Liver (tissue), 8 donors: ENCODE measurements at regions not wholly inside any gene's neighbourhood (a gene's known extent, or its start where the extent isn't known, plus 50 kb on each side); places are given as distances from the start of the nearest gene placed in this dataset.

Experiments used
- DNase-seq: peaks from one replicate; pipeline ENCODE4 v3.0.0-alpha.2; 2017; ENCODE audit warnings: low spot score
- H3K27ac ChIP-seq, 2 donors: one replicate each; pipeline ENCODE4 v1.7.0; 2013; ENCODE audit warnings: inconsistent platforms in 2 of 2, low read length in 2 of 2, control low read depth in 1 of 2, low read depth in 1 of 2, mild to moderate bottlenecking in 1 of 2
- H3K27me3 ChIP-seq, 4 donors: one replicate each; pipeline versions ENCODE4 v1.6.1 to v1.7.0; 2013; ENCODE audit warnings: low read length in 3 of 4, inconsistent platforms in 1 of 4, mild to moderate bottlenecking in 1 of 4, moderate library complexity in 1 of 4; ENCODE audit not compliant: control insufficient read depth in 4 of 4, insufficient read depth in 4 of 4
- H3K36me3 ChIP-seq, 4 donors: one replicate each; pipeline versions ENCODE4 v1.6.1 to v1.7.0; 2013; ENCODE audit warnings: low read length in 3 of 4, mild to moderate bottlenecking in 3 of 4, low read depth in 1 of 4, moderate library complexity in 1 of 4; ENCODE audit not compliant: control insufficient read depth in 4 of 4, insufficient read depth in 3 of 4
- H3K4me1 ChIP-seq, 4 donors: one replicate each; pipeline versions ENCODE4 v1.6.1 to v1.7.0; 2013; ENCODE audit warnings: low read length in 3 of 4, mild to moderate bottlenecking in 3 of 4, moderate library complexity in 1 of 4; ENCODE audit not compliant: control insufficient read depth in 4 of 4, insufficient read depth in 4 of 4
- H3K4me3 ChIP-seq, 3 donors: one replicate each; pipeline versions ENCODE4 v1.6.1 to v1.7.0; 2013; ENCODE audit warnings: low read length in 3 of 3, control low read depth in 1 of 3, low read depth in 1 of 3, mild to moderate bottlenecking in 1 of 3
- H3K9ac ChIP-seq, 2 donors: one replicate each; pipeline ENCODE4 v1.7.0; 2013; ENCODE audit warnings: low read length in 2 of 2, mild to moderate bottlenecking in 2 of 2, moderate library complexity in 2 of 2, control low read depth in 1 of 2, low read depth in 1 of 2
- H3K9me3 ChIP-seq, 4 donors: one replicate each; pipeline versions ENCODE4 v1.6.1 to v1.7.0; 2013; ENCODE audit warnings: low read length in 3 of 4; ENCODE audit not compliant: control insufficient read depth in 4 of 4
- ATF3 ChIP-seq: IDR thresholded peaks from 2 replicates; pipeline ENCODE4 v1.6.1; 2016; ENCODE audit warnings: antibody characterized with exemption
- EGR1 ChIP-seq, 2 donors: IDR thresholded peaks; 2 replicates each; pipeline ENCODE4 v1.6.1; 2016 to 2018; ENCODE audit warnings: antibody characterized with exemption in 2 of 2, low read depth in 2 of 2
- FOXA1 ChIP-seq: IDR thresholded peaks from 2 replicates; pipeline ENCODE4 v1.6.1; 2016; ENCODE audit warnings: antibody characterized with exemption
- FOXA2 ChIP-seq: IDR thresholded peaks from 2 replicates; pipeline ENCODE4 v1.6.1; 2016; ENCODE audit warnings: antibody characterized with exemption
- GABPA ChIP-seq, 2 donors: IDR thresholded peaks in 1 of 2; conservative IDR thresholded peaks in 1 of 2; 2 replicates each; pipeline ENCODE4 v1.6.1; 2016; ENCODE audit warnings: antibody characterized with exemption in 2 of 2, mild to moderate bottlenecking in 1 of 2, moderate library complexity in 1 of 2
- HNF4A ChIP-seq, 2 donors: conservative IDR thresholded peaks; 2 replicates each; pipeline ENCODE4 v1.6.1; 2016; ENCODE audit warnings: antibody characterized with exemption in 2 of 2, mild to moderate bottlenecking in 2 of 2
- HNF4G ChIP-seq: IDR thresholded peaks from 2 replicates; pipeline ENCODE4 v1.6.1; 2016; ENCODE audit warnings: antibody characterized with exemption
- JUND ChIP-seq, 2 donors: IDR thresholded peaks; 2 replicates each; pipeline ENCODE4 v1.6.1; 2016; ENCODE audit warnings: antibody characterized with exemption in 2 of 2
- MAX ChIP-seq: IDR thresholded peaks from 2 replicates; pipeline ENCODE4 v1.6.1; 2016; ENCODE audit warnings: antibody characterized with exemption
- NR2F2 ChIP-seq: IDR thresholded peaks from 2 replicates; pipeline ENCODE4 v1.6.1; 2016; ENCODE audit warnings: antibody characterized with exemption
- RAD21 ChIP-seq, 2 donors: IDR thresholded peaks; 2 replicates each; pipeline ENCODE4 v1.6.1; 2016; ENCODE audit warnings: antibody characterized with exemption in 2 of 2, mild to moderate bottlenecking in 2 of 2
- RXRA ChIP-seq, 2 donors: IDR thresholded peaks; 2 replicates each; pipeline ENCODE4 v1.6.1; 2017 to 2018; ENCODE audit warnings: antibody characterized with exemption in 2 of 2, mild to moderate bottlenecking in 1 of 2
- SP1 ChIP-seq: IDR thresholded peaks from 2 replicates; pipeline ENCODE4 v1.6.1; 2018; ENCODE audit warnings: antibody characterized with exemption, mild to moderate bottlenecking
- TAF1 ChIP-seq: conservative IDR thresholded peaks from 2 replicates; pipeline ENCODE4 v1.6.1; 2016; ENCODE audit warnings: antibody characterized with exemption, mild to moderate bottlenecking
- YY1 ChIP-seq: IDR thresholded peaks from 2 replicates; pipeline ENCODE4 v1.6.1; 2016; ENCODE audit warnings: antibody characterized with exemption, mild to moderate bottlenecking
- WGBS: extraction: QIAGEN DNeasy Blood & Tissue Kit; methylation state at CpG from one replicate; pipeline ENCODE4 v1.1.7; 2013; 5-methylcytosine and 5-hydroxymethylcytosine counted together
- TF ChIP-seq, protein P1 (sequence below): IDR thresholded peaks from 2 replicates; pipeline ENCODE4 v1.6.1; 2016; ENCODE audit warnings: antibody characterized with exemption
- TF ChIP-seq, protein P2 (sequence below): fragments of 150-350 bp; IDR thresholded peaks from 2 replicates; pipeline ENCODE4 v1.5.1; 2017; ENCODE audit warnings: improper control_type of control experiment, low read depth, low read length; ENCODE audit not compliant: missing input control
- TF ChIP-seq, protein P3 (sequence below): IDR thresholded peaks from 2 replicates; pipeline ENCODE4 v1.6.1; 2016; ENCODE audit warnings: antibody characterized with exemption, mild to moderate bottlenecking
- donor health status: healthy.
- donor health status: healthy.
- donor health status: healthy.
- donor health status: healthy.
- donor health status: healthy.

DNA sequence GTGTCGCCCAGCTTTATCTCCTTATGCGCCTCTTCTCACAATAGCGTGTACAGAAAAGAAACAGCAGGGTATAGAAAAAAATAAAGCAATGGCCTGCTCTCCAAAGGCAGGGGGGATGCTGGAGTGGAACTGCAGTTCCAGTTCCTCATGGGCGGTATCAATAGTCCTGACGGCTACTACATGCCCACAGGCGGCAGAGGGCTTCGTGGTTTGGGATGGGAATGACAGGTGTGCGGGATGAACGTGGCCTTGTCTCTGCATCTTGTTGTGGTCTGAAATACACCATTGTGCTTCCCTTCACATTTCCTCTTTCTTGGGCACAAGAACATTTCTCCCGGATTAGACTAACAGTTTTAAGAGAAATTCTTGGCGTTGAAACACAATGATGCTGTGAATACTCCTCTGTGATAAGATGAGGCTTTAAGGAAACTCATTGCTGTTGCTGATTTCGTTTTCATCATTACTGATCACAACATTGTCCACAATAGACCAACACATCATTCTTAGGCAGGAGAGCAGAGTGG lies 124.1 kb upstream of the IGFBP7 start:
- H3K27me3 ChIP-seq, result no peaks in the 10 kb centered on the region
- H3K27ac ChIP-seq, result no peak overlapping the region
- H3K4me1 ChIP-seq, result no peaks in the 10 kb centered on the region
- 76% methylated on average over 12 of the region's 12 CpGs for WGBS
- H3K9me3 ChIP-seq, result no peaks in the 10 kb centered on the region
- no peak for DNase-seq
- H3K36me3 ChIP-seq, result no peaks in the 10 kb centered on the region
- no peak overlapping the region for H3K4me3 ChIP-seq
- TF ChIP-seq NR2F2 (no peak), MAX (no peak), EGR1 (IDR thresholded peaks at IDR 0.05; ENCODE audit: low read depth in 2 of 2) (no peak), GABPA (IDR thresholded peaks at IDR 0.05 in 1 of 2, conservative IDR thresholded peaks at IDR 0.05 in 1 of 2) (no peak), YY1 (no peak), FOXA1 (no peak), TAF1 (no peak), RXRA (IDR thresholded peaks at IDR 0.05) (no peak), ATF3 (no peak), HNF4A (conservative IDR thresholded peaks at IDR 0.05) (no peak), JUND (IDR thresholded peaks at IDR 0.05) (no peak), HNF4G (no peak), FOXA2 (no peak), SP1 (no peak), RAD21 (IDR thresholded peaks at IDR 0.05) (no peak)
- TF ChIP-seq, protein P1, sequence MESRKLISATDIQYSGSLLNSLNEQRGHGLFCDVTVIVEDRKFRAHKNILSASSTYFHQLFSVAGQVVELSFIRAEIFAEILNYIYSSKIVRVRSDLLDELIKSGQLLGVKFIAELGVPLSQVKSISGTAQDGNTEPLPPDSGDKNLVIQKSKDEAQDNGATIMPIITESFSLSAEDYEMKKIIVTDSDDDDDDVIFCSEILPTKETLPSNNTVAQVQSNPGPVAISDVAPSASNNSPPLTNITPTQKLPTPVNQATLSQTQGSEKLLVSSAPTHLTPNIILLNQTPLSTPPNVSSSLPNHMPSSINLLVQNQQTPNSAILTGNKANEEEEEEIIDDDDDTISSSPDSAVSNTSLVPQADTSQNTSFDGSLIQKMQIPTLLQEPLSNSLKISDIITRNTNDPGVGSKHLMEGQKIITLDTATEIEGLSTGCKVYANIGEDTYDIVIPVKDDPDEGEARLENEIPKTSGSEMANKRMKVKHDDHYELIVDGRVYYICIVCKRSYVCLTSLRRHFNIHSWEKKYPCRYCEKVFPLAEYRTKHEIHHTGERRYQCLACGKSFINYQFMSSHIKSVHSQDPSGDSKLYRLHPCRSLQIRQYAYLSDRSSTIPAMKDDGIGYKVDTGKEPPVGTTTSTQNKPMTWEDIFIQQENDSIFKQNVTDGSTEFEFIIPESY, result no peak
- TF ChIP-seq, protein P2, sequence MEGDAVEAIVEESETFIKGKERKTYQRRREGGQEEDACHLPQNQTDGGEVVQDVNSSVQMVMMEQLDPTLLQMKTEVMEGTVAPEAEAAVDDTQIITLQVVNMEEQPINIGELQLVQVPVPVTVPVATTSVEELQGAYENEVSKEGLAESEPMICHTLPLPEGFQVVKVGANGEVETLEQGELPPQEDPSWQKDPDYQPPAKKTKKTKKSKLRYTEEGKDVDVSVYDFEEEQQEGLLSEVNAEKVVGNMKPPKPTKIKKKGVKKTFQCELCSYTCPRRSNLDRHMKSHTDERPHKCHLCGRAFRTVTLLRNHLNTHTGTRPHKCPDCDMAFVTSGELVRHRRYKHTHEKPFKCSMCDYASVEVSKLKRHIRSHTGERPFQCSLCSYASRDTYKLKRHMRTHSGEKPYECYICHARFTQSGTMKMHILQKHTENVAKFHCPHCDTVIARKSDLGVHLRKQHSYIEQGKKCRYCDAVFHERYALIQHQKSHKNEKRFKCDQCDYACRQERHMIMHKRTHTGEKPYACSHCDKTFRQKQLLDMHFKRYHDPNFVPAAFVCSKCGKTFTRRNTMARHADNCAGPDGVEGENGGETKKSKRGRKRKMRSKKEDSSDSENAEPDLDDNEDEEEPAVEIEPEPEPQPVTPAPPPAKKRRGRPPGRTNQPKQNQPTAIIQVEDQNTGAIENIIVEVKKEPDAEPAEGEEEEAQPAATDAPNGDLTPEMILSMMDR, result no peak
- TF ChIP-seq, protein P3, sequence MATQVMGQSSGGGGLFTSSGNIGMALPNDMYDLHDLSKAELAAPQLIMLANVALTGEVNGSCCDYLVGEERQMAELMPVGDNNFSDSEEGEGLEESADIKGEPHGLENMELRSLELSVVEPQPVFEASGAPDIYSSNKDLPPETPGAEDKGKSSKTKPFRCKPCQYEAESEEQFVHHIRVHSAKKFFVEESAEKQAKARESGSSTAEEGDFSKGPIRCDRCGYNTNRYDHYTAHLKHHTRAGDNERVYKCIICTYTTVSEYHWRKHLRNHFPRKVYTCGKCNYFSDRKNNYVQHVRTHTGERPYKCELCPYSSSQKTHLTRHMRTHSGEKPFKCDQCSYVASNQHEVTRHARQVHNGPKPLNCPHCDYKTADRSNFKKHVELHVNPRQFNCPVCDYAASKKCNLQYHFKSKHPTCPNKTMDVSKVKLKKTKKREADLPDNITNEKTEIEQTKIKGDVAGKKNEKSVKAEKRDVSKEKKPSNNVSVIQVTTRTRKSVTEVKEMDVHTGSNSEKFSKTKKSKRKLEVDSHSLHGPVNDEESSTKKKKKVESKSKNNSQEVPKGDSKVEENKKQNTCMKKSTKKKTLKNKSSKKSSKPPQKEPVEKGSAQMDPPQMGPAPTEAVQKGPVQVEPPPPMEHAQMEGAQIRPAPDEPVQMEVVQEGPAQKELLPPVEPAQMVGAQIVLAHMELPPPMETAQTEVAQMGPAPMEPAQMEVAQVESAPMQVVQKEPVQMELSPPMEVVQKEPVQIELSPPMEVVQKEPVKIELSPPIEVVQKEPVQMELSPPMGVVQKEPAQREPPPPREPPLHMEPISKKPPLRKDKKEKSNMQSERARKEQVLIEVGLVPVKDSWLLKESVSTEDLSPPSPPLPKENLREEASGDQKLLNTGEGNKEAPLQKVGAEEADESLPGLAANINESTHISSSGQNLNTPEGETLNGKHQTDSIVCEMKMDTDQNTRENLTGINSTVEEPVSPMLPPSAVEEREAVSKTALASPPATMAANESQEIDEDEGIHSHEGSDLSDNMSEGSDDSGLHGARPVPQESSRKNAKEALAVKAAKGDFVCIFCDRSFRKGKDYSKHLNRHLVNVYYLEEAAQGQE, result no peak
- H3K9ac ChIP-seq, result no peak overlapping the region
